Mesothelial cell of epicardium (in vitro differentiated cells): ENCODE measurements at regions not wholly inside any gene's neighbourhood (a gene's known extent, or its start where the extent isn't known, plus 50 kb on each side); places are given as distances from the start of the nearest gene placed in this dataset.

ENCODE experiments used
- DNase-seq, 2 experiments: peaks; one replicate each; pipeline ENCODE4 v3.0.0; 2021; ENCODE audit warnings: low spot score in 2 of 2; ENCODE audit not compliant: unreplicated experiment in 2 of 2
- H3K27ac Mint-ChIP-seq: 2 replicates; pipeline ENCODE4 v1.8.0; 2021; ENCODE audit warnings: mixed read lengths
- H3K27me3 Mint-ChIP-seq: 2 replicates; pipeline ENCODE4 v1.8.0; 2021; ENCODE audit warnings: low read depth, mixed read lengths
- H3K36me3 Mint-ChIP-seq: 2 replicates; pipeline ENCODE4 v1.8.0; 2021; ENCODE audit warnings: mixed read lengths
- H3K4me1 Mint-ChIP-seq: 2 replicates; pipeline ENCODE4 v1.8.0; 2021; ENCODE audit warnings: mixed read lengths
- H3K4me3 Mint-ChIP-seq: 2 replicates; pipeline ENCODE4 v1.8.0; 2021; ENCODE audit warnings: mild to moderate bottlenecking, moderate library complexity, mixed read lengths
- H3K9me3 Mint-ChIP-seq: 2 replicates; pipeline ENCODE4 v1.8.0; 2021; ENCODE audit warnings: mixed read lengths
- CTCF ChIP-seq: fragments of 200-600 bp; sonication (generic); IDR thresholded peaks from one replicate; pipeline ENCODE4 v1.5.0; 2021; ENCODE audit warnings: antibody characterized with exemption; ENCODE audit not compliant: unreplicated experiment

- Mint-ChIP-seq H3K9me3 (peaks cover 5% of the 10 kb centered on the region), H3K27ac (no peak overlapping the region), H3K27me3 (peaks cover 3% of the 10 kb centered on the region), H3K4me3 (no peak overlapping the region), H3K36me3 (no peaks in the 10 kb centered on the region), H3K4me1 (peaks cover 11% of the 10 kb centered on the region)
- no peak for TF ChIP-seq CTCF
- no peak for DNase-seq
Measured at GRCh38 chr5:71934322-71934721, 173.0 kb upstream of the MAP1B start.

DNA sequence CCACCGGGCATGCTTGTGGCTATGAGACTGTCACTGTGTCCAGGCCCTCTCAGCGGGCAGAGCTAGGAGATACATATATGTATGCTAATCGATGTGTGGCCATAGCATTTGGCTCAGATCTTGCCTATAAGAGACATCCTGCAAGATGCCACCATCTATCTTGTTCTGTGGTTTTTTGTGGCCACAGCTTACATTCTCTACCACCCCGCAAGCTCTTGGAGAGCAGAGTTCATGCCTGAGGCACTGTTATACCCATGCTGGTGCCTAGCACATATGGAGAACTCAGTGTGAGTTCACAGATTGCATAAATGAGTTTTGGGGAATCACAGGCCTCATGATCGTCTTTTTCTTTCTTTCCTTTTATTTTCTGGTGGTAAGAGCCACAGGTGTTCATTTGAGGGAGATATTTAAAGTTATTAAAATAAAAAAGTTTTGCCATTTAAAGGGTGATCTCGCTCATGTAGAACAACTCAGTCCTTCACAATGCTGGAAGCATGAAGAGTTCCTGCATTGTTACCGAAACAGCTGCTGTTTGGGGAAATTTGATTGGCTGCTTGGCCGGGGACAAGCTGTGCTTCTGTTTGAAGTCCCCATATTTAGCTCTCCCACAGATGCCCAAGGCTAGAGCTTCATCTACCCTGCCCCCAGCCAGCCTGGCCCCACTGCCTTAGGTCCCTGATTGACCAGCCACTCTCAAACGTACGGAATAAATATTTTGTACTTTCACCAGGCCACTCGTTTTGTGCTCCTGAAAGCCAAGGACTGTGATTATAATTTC, 169.2 kb upstream of the MAP1B start:
- Mint-ChIP-seq H3K4me1 (no peaks in the 10 kb centered on the region), H3K27me3 (no peaks in the 10 kb centered on the region), H3K27ac (no peak overlapping the region), H3K4me3 (no peak overlapping the region), H3K36me3 (no peaks in the 10 kb centered on the region), H3K9me3 (peaks cover 15% of the 10 kb centered on the region)
- DNase-seq: no peak
- TF ChIP-seq CTCF: no peak

GRCh38 chr5:71938895-71939294, 168.4 kb upstream of the MAP1B start:
- Mint-ChIP-seq H3K4me3 (no peak overlapping the region), H3K27me3 (no peaks in the 10 kb centered on the region), H3K27ac (no peak overlapping the region), H3K4me1 (no peaks in the 10 kb centered on the region), H3K36me3 (no peaks in the 10 kb centered on the region), H3K9me3 (peaks cover 15% of the 10 kb centered on the region)
- DNase-seq: no peak
- no peak for TF ChIP-seq CTCF

- Mint-ChIP-seq H3K27ac (no peak overlapping the region), H3K4me3 (no peak overlapping the region), H3K36me3 (no peaks in the 10 kb centered on the region), H3K4me1 (no peaks in the 10 kb centered on the region), H3K27me3 (no peaks in the 10 kb centered on the region), H3K9me3 (peaks cover 15% of the 10 kb centered on the region)
- TF ChIP-seq CTCF: no peak
- no peak for DNase-seq
Measured at GRCh38 chr5:71939452-71940230, 167.6 kb upstream of the MAP1B start.

- DNase-seq: no peak
- H3K9me3 Mint-ChIP-seq: peaks cover 29% of the 10 kb centered on the region
- no peak overlapping the region for H3K27ac Mint-ChIP-seq
- no peaks in the 10 kb centered on the region for H3K4me1 Mint-ChIP-seq
- no peak for TF ChIP-seq CTCF
- no peaks in the 10 kb centered on the region for H3K27me3 Mint-ChIP-seq
- no peak overlapping the region for H3K4me3 Mint-ChIP-seq
- H3K36me3 Mint-ChIP-seq: peaks cover 2% of the 10 kb centered on the region
Measured at GRCh38 chr5:71943874-71944273, 163.4 kb upstream of the MAP1B start.
